Neuronal stem cell (in vitro differentiated cells): ENCODE measurements at regions not wholly inside any gene's neighbourhood (a gene's known extent, or its start where the extent isn't known, plus 50 kb on each side); places are given as distances from the start of the nearest gene placed in this dataset.
A peak's percentile ranks its signal among the peaks of the same experiment; 100 is the strongest.

ENCODE experiments used
- DNase-seq: peaks from one replicate; pipeline ENCODE4 v3.0.0-alpha.2; 2013; ENCODE audit warnings: low spot score
- H2AFZ ChIP-seq: one replicate; pipeline ENCODE4 v1.6.1; 2013; ENCODE audit warnings: mild to moderate bottlenecking, low read length, inconsistent platforms
- H2AK5ac ChIP-seq: 2 replicates; pipeline ENCODE4 v1.6.1; 2013; ENCODE audit warnings: low read depth, mild to moderate bottlenecking, inconsistent platforms, low read length, moderate library complexity, mixed read lengths
- H2BK120ac ChIP-seq: 2 replicates; pipeline ENCODE4 v1.6.1; 2013; ENCODE audit warnings: low read depth, mild to moderate bottlenecking, inconsistent platforms, low read length, moderate library complexity, mixed read lengths
- H2BK12ac ChIP-seq: one replicate; pipeline ENCODE4 v1.6.1; 2013; ENCODE audit warnings: low read length, inconsistent platforms
- H2BK15ac ChIP-seq: 2 replicates; pipeline ENCODE4 v1.6.1; 2013; ENCODE audit warnings: mild to moderate bottlenecking, low read length, inconsistent platforms, mixed read lengths
- H2BK5ac ChIP-seq: one replicate; pipeline ENCODE4 v1.6.1; 2013; ENCODE audit warnings: inconsistent platforms, mild to moderate bottlenecking, low read length, moderate library complexity
- H3K14ac ChIP-seq: one replicate; pipeline ENCODE4 v1.6.1; 2013; ENCODE audit warnings: low read length, inconsistent platforms
- H3K18ac ChIP-seq: 2 replicates; pipeline ENCODE4 v1.6.1; 2013; ENCODE audit warnings: low read length, inconsistent platforms
- H3K23ac ChIP-seq: 2 replicates; pipeline ENCODE4 v1.6.1; 2013; ENCODE audit warnings: low read depth, mild to moderate bottlenecking, mixed read lengths, low read length, inconsistent platforms; ENCODE audit not compliant: poor library complexity
- H3K27ac ChIP-seq: replicated peaks from 3 replicates; pipeline ENCODE4 v1.5.1; 2013; ENCODE audit warnings: low read length, inconsistent platforms
- H3K27me3 ChIP-seq, 3 experiments: 2 replicates each; pipeline ENCODE4 v1.6.1; 2013; ENCODE audit warnings: low read length in 3 of 3, mild to moderate bottlenecking in 2 of 3, inconsistent platforms in 1 of 3, low read depth in 1 of 3, mixed read lengths in 1 of 3, moderate library complexity in 1 of 3; ENCODE audit not compliant: control insufficient read depth in 3 of 3, insufficient read depth in 3 of 3
- H3K36me3 ChIP-seq, 2 donors: replicated peaks in 1 of 2; 2 replicates each; pipeline ENCODE4 v1.6.1; 2013; ENCODE audit warnings: low read length in 2 of 2; ENCODE audit not compliant: control insufficient read depth in 2 of 2, insufficient read depth in 2 of 2
- H3K4ac ChIP-seq: 2 replicates; pipeline ENCODE4 v1.6.1; 2013; ENCODE audit warnings: inconsistent platforms, mild to moderate bottlenecking, low read length, moderate library complexity
- H3K4me1 ChIP-seq, 2 donors: 1 replicate in 1 of 2; 2 replicates in 1 of 2; pipeline ENCODE4 v1.6.1; 2013; ENCODE audit warnings: low read length in 2 of 2, low read depth in 1 of 2; ENCODE audit not compliant: control insufficient read depth in 2 of 2, insufficient read depth in 1 of 2
- H3K4me2 ChIP-seq: one replicate; pipeline ENCODE4 v1.6.1; 2013; ENCODE audit warnings: mild to moderate bottlenecking, low read length, inconsistent platforms; ENCODE audit not compliant: insufficient read depth, poor library complexity, severe bottlenecking
- H3K4me3 ChIP-seq, 2 donors: 2 replicates each; pipeline ENCODE4 v1.5.1; 2013; ENCODE audit warnings: low read length in 2 of 2, mild to moderate bottlenecking in 2 of 2, inconsistent platforms in 1 of 2, moderate library complexity in 1 of 2
- H3K79me1 ChIP-seq: one replicate; pipeline ENCODE4 v1.6.1; 2013; ENCODE audit warnings: low read depth, mild to moderate bottlenecking, inconsistent platforms, low read length, moderate library complexity
- H3K9ac ChIP-seq: one replicate; pipeline ENCODE4 v1.6.1; 2013; ENCODE audit warnings: mild to moderate bottlenecking, low read depth, low read length, inconsistent platforms; ENCODE audit not compliant: poor library complexity
- H3K9me3 ChIP-seq, 2 donors: replicated peaks in 1 of 2; 2 replicates each; pipeline versions ENCODE3 to v1.6.1; 2013; ENCODE audit warnings: low read length in 2 of 2, mild to moderate bottlenecking in 2 of 2, inconsistent platforms in 1 of 2, low read depth in 1 of 2, mixed read lengths in 1 of 2, moderate library complexity in 1 of 2; ENCODE audit not compliant: control insufficient read depth in 2 of 2, insufficient read depth in 1 of 2
- H4K8ac ChIP-seq: one replicate; pipeline ENCODE4 v1.6.1; 2013; ENCODE audit warnings: low read depth, mild to moderate bottlenecking, inconsistent platforms, low read length, moderate library complexity
- H4K91ac ChIP-seq: one replicate; pipeline ENCODE4 v1.6.1; 2013; ENCODE audit warnings: low read length, low read depth, mild to moderate bottlenecking, inconsistent platforms; ENCODE audit not compliant: poor library complexity
- WGBS, 2 donors: extraction: QIAGEN DNeasy Blood & Tissue Kit; methylation state at CpG; one replicate each; pipeline ENCODE4 v1.1.7; 2013; ENCODE audit warnings: missing lambda C conversion rate in 2 of 2, mixed read lengths in 1 of 2; ENCODE audit not compliant: insufficient read length in 2 of 2, insufficient replicate concordance in 1 of 2; ENCODE audit errors: extremely low coverage in 2 of 2; 5-methylcytosine and 5-hydroxymethylcytosine counted together

DNA sequence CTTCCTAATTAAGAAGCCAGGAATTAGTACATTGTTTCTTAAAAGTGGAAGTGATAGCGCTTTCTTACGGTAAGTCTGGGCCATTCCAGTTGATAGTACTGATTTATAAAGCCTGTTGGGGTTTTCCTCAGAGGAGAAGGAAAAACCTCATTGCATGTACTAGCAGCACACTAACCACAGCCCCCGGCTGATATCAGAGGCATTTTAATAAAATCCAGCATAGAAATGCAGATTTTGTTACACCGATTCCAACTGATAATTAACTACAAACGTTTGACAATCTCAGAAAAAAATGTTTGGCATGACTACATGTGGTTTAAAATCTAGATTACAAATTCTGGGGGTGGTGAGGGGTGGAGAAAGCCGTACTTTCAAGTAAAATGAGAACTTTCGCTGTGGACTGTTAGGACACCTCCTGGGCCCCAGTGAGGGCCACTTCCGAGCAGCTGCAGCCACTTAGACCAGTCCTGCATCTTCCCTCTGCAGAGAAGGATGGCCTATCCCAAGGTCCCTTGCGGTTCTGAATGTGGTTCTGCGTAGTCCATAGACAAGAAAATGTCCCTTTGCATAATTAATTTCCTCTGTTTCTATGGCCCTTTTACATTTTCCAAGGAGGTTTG lies 374.4 kb downstream of the NUAK1 start:
- Histone ChIP-seq H3K27me3 (no peaks in the 10 kb centered on the region), H2BK12ac (no peak overlapping the region), H3K9me3 (peaks cover 0 to 3% of the 10 kb centered on the region in 2 donors), H3K27ac (no peak overlapping the region), H3K4ac (no peak overlapping the region), H4K8ac (no peak overlapping the region), H3K18ac (peak overlapping the region; percentile 46), H3K23ac (no peak overlapping the region), H4K91ac (no peak overlapping the region), H3K14ac (no peak overlapping the region), H2AK5ac (no peak overlapping the region), H3K4me2 (no peak overlapping the region), H2BK5ac (no peak overlapping the region), H3K4me3 (no peak overlapping the region), H3K9ac (no peak overlapping the region), H3K79me1 (no peaks in the 10 kb centered on the region), H3K4me1 (peaks cover 5 to 6% of the 10 kb centered on the region in 2 donors), H2BK15ac (no peak overlapping the region), H2AFZ (no peak overlapping the region), H2BK120ac (no peak overlapping the region), H3K36me3 (no peaks in the 10 kb centered on the region)
- DNase-seq = no peak
- no CpG with 5 or more reads among the region's 10 CpGs for WGBS, 2 donors

DNA sequence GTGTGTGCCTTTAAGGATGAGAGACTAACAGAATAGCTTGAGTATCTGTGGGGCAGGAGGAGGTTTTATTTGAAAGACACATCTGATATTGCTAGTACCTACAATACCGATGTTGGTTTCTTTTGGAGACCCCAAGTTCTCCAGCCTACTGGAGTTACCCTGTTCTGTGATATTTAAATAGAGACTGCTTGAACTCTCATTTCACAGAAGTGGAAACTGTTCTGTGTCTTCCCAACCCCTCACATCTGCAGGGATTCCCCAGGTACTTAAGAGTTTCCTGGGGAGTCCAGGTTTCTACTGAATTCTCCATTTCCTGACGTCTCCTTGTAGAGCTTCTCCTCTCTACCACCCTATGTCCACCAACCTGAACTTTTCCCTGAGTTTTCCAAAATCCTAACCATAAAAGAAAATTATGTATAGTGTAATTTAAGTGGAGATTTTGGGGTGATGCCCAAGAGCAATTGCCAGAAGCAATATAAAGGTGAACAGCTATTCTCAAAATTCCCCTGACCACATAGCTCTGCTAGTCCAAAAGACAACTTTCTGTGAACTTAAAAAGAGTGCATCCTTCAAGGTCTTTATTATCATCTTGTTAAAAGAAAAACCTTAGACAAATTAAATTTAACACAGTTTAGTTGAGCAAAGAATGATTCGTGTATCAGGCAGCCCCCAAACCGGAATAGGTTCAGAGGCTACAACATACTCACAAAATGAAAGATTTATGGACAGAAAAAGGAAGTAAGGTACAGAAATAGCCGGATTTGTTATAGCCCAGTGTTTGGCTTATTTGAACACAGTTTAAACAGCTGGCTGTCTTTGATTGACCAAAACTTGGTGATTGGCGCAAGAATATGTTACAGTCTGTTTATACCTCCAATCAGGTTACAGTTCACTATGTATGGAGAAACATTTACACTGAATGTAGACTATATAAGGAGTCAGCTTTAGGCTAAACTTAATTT lies 373.4 kb downstream of the NUAK1 start:
- Histone ChIP-seq H4K8ac (no peak overlapping the region), H2BK12ac (no peak overlapping the region), H3K27me3 (no peaks in the 10 kb centered on the region), H2AFZ (no peak overlapping the region), H3K4ac (no peak overlapping the region), H3K9ac (no peak overlapping the region), H3K9me3 (peaks cover 0 to 3% of the 10 kb centered on the region in 2 donors), H2BK5ac (no peak overlapping the region), H3K4me3 (no peak overlapping the region), H4K91ac (no peak overlapping the region), H3K27ac (no peak overlapping the region), H3K23ac (no peak overlapping the region), H3K36me3 (no peaks in the 10 kb centered on the region), H2BK120ac (no peak overlapping the region), H2BK15ac (no peak overlapping the region), H3K4me2 (no peak overlapping the region), H2AK5ac (no peak overlapping the region), H3K14ac (no peak overlapping the region), H3K79me1 (no peaks in the 10 kb centered on the region), H3K18ac (no peak overlapping the region), H3K4me1 (peaks cover 6 to 8% of the 10 kb centered on the region in 2 donors)
- no peak for DNase-seq
- WGBS, 2 donors = no CpG with 5 or more reads among the region's 6 CpGs

- H4K91ac ChIP-seq = no peak overlapping the region
- no peak overlapping the region for H3K9ac ChIP-seq
- no peak overlapping the region for H3K14ac ChIP-seq
- no peak overlapping the region for H2BK12ac ChIP-seq
- H3K4me2 ChIP-seq = no peak overlapping the region
- H3K36me3 ChIP-seq = no peaks in the 10 kb centered on the region
- H2BK15ac ChIP-seq = no peak overlapping the region
- no peak overlapping the region for H2AFZ ChIP-seq
- H3K23ac ChIP-seq = no peak overlapping the region
- H3K4me3 ChIP-seq = no peak overlapping the region
- H3K27ac ChIP-seq = no peak overlapping the region
- H2AK5ac ChIP-seq = no peak overlapping the region
- DNase-seq = no peak
- no peak overlapping the region for H3K18ac ChIP-seq
- H3K4ac ChIP-seq = no peak overlapping the region
- H2BK5ac ChIP-seq = no peak overlapping the region
- H2BK120ac ChIP-seq = no peak overlapping the region
- H3K79me1 ChIP-seq = no peaks in the 10 kb centered on the region
- H4K8ac ChIP-seq = no peak overlapping the region
- peaks cover 0 to 3% of the 10 kb centered on the region in 2 donors for H3K9me3 ChIP-seq
- WGBS, 2 donors = no CpG with 5 or more reads among the region's 4 CpGs
- peaks cover 6 to 8% of the 10 kb centered on the region in 2 donors for H3K4me1 ChIP-seq
- H3K27me3 ChIP-seq = no peaks in the 10 kb centered on the region
Measured at GRCh38 chr12:105766029-105766428, 372.7 kb downstream of the NUAK1 start.

- no peaks in the 10 kb centered on the region for H3K79me1 ChIP-seq
- H3K27ac ChIP-seq = no peak overlapping the region
- H2BK120ac ChIP-seq = no peak overlapping the region
- no peak overlapping the region for H3K4ac ChIP-seq
- H2BK5ac ChIP-seq = no peak overlapping the region
- H3K9ac ChIP-seq = no peak overlapping the region
- no peak overlapping the region for H3K23ac ChIP-seq
- no peak for DNase-seq
- peaks cover 0 to 2% of the 10 kb centered on the region in 2 donors for H3K9me3 ChIP-seq
- no peak overlapping the region for H3K18ac ChIP-seq
- H3K36me3 ChIP-seq = no peaks in the 10 kb centered on the region
- H2AFZ ChIP-seq = no peak overlapping the region
- no peak overlapping the region for H2BK12ac ChIP-seq
- H3K4me1 ChIP-seq = peaks cover 2 to 3% of the 10 kb centered on the region in 2 donors
- H3K4me2 ChIP-seq = no peak overlapping the region
- no peak overlapping the region for H4K91ac ChIP-seq
- H2AK5ac ChIP-seq = no peak overlapping the region
- H3K14ac ChIP-seq = no peak overlapping the region
- no peak overlapping the region for H4K8ac ChIP-seq
- WGBS, 2 donors = no CpG with 5 or more reads among the region's 2 CpGs
- H3K27me3 ChIP-seq = no peaks in the 10 kb centered on the region
- no peak overlapping the region for H3K4me3 ChIP-seq
- no peak overlapping the region for H2BK15ac ChIP-seq
Measured at GRCh38 chr12:105769486-105769885, 369.3 kb downstream of the NUAK1 start.
